Liver (tissue), 3 donors: ENCODE measurements at regions not wholly inside any gene's neighbourhood (a gene's known extent, or its start where the extent isn't known, plus 50 kb on each side); places are given as distances from the start of the nearest gene placed in this dataset.

Experiments
- GABPA ChIP-seq, 2 donors: IDR thresholded peaks in 1 of 2; conservative IDR thresholded peaks in 1 of 2; 2 replicates each; pipeline ENCODE4 v1.6.1; 2016; ENCODE audit warnings: antibody characterized with exemption in 2 of 2, mild to moderate bottlenecking in 1 of 2, moderate library complexity in 1 of 2
- SP1 ChIP-seq: IDR thresholded peaks from 2 replicates; pipeline ENCODE4 v1.6.1; 2018; ENCODE audit warnings: antibody characterized with exemption, mild to moderate bottlenecking
- TAF1 ChIP-seq: conservative IDR thresholded peaks from 2 replicates; pipeline ENCODE4 v1.6.1; 2016; ENCODE audit warnings: antibody characterized with exemption, mild to moderate bottlenecking
- YY1 ChIP-seq: IDR thresholded peaks from 2 replicates; pipeline ENCODE4 v1.6.1; 2016; ENCODE audit warnings: antibody characterized with exemption, mild to moderate bottlenecking
- TF ChIP-seq, protein P1 (sequence below): IDR thresholded peaks from 2 replicates; pipeline ENCODE4 v1.6.1; 2016; ENCODE audit warnings: antibody characterized with exemption
- TF ChIP-seq, protein P2 (sequence below): fragments of 150-350 bp; IDR thresholded peaks from 2 replicates; pipeline ENCODE4 v1.5.1; 2017; ENCODE audit warnings: improper control_type of control experiment, low read depth, low read length; ENCODE audit not compliant: missing input control
- TF ChIP-seq, protein P3 (sequence below): IDR thresholded peaks from 2 replicates; pipeline ENCODE4 v1.6.1; 2016; ENCODE audit warnings: antibody characterized with exemption
- TF ChIP-seq, protein P4 (sequence below): IDR thresholded peaks from 2 replicates; pipeline ENCODE4 v1.6.1; 2016; ENCODE audit warnings: antibody characterized with exemption, mild to moderate bottlenecking
- donor health status: healthy.
- donor health status: healthy.

DNA sequence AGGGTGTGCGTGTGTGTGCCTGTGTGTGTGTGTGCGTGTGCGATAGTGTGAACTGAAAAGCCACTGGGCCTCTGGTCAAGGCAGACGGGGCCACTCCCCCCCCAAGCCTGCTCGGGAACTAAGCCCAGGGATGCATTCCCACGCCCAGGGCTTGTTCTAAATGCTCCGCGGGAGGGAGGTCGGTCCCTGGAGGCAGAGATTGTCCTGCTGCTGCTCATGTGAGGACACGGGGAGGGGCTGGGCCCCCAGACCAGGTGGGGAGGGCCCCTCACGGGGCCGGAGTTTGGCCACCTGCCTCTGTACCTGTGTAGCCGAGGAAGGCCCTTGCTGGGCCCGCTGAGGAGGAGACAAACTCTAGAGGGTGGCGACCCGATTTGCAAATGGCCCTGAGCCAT, 93.9 kb downstream of the PDGFA start:
- TF ChIP-seq, protein P1, sequence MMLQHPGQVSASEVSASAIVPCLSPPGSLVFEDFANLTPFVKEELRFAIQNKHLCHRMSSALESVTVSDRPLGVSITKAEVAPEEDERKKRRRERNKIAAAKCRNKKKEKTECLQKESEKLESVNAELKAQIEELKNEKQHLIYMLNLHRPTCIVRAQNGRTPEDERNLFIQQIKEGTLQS: no peak
- TF ChIP-seq, protein P2, sequence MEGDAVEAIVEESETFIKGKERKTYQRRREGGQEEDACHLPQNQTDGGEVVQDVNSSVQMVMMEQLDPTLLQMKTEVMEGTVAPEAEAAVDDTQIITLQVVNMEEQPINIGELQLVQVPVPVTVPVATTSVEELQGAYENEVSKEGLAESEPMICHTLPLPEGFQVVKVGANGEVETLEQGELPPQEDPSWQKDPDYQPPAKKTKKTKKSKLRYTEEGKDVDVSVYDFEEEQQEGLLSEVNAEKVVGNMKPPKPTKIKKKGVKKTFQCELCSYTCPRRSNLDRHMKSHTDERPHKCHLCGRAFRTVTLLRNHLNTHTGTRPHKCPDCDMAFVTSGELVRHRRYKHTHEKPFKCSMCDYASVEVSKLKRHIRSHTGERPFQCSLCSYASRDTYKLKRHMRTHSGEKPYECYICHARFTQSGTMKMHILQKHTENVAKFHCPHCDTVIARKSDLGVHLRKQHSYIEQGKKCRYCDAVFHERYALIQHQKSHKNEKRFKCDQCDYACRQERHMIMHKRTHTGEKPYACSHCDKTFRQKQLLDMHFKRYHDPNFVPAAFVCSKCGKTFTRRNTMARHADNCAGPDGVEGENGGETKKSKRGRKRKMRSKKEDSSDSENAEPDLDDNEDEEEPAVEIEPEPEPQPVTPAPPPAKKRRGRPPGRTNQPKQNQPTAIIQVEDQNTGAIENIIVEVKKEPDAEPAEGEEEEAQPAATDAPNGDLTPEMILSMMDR: no peak
- TF ChIP-seq TAF1 (no peak), YY1 (no peak), GABPA (IDR thresholded peaks at IDR 0.05 in 1 of 2, conservative IDR thresholded peaks at IDR 0.05 in 1 of 2) (no peak), SP1 (no peak)
- TF ChIP-seq, protein P3, sequence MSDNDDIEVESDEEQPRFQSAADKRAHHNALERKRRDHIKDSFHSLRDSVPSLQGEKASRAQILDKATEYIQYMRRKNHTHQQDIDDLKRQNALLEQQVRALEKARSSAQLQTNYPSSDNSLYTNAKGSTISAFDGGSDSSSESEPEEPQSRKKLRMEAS: no peak
- TF ChIP-seq, protein P4, sequence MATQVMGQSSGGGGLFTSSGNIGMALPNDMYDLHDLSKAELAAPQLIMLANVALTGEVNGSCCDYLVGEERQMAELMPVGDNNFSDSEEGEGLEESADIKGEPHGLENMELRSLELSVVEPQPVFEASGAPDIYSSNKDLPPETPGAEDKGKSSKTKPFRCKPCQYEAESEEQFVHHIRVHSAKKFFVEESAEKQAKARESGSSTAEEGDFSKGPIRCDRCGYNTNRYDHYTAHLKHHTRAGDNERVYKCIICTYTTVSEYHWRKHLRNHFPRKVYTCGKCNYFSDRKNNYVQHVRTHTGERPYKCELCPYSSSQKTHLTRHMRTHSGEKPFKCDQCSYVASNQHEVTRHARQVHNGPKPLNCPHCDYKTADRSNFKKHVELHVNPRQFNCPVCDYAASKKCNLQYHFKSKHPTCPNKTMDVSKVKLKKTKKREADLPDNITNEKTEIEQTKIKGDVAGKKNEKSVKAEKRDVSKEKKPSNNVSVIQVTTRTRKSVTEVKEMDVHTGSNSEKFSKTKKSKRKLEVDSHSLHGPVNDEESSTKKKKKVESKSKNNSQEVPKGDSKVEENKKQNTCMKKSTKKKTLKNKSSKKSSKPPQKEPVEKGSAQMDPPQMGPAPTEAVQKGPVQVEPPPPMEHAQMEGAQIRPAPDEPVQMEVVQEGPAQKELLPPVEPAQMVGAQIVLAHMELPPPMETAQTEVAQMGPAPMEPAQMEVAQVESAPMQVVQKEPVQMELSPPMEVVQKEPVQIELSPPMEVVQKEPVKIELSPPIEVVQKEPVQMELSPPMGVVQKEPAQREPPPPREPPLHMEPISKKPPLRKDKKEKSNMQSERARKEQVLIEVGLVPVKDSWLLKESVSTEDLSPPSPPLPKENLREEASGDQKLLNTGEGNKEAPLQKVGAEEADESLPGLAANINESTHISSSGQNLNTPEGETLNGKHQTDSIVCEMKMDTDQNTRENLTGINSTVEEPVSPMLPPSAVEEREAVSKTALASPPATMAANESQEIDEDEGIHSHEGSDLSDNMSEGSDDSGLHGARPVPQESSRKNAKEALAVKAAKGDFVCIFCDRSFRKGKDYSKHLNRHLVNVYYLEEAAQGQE: no peak
